Right atrium auricular region (tissue), 2 donors: ENCODE measurements at regions not wholly inside any gene's neighbourhood (a gene's known extent, or its start where the extent isn't known, plus 50 kb on each side); places are given as distances from the start of the nearest gene placed in this dataset.

Source experiments
- DNase-seq: peaks from one replicate; pipeline ENCODE4 v3.0.0-alpha.2; 2019; ENCODE audit warnings: low spot score
- H3K27ac ChIP-seq, 2 donors: fragments of 200-600 bp; sonication (generic); 1 replicate in 1 of 2; 2 replicates in 1 of 2; pipeline ENCODE4 v1.5.1; 2016 to 2019
- H3K27me3 ChIP-seq, 2 donors: fragments of 200-600 bp; sonication (generic); one replicate each; pipeline versions ENCODE4 v1.5.1 to v1.6.0; 2017 to 2019
- H3K36me3 ChIP-seq: fragments of 200-600 bp; sonication (generic); one replicate; pipeline ENCODE4 v1.5.1; 2016
- H3K4me1 ChIP-seq, 2 donors: fragments of 200-600 bp; sonication (generic); one replicate each; pipeline versions ENCODE4 v1.5.1 to v1.6.0; 2017 to 2019
- H3K4me3 ChIP-seq, 2 donors: fragments of 200-600 bp; sonication (generic); 1 replicate in 1 of 2; 2 replicates in 1 of 2; pipeline ENCODE4 v1.5.1; 2017 to 2019; ENCODE audit warnings: mild to moderate bottlenecking in 1 of 2, moderate library complexity in 1 of 2
- H3K9me3 ChIP-seq, 2 donors: fragments of 200-600 bp; sonication (generic); one replicate each; pipeline ENCODE4 v1.5.1; 2019
- CTCF ChIP-seq, 2 donors: fragments of 200-600 bp; sonication (generic); IDR thresholded peaks; one replicate each; pipeline ENCODE4 v1.5.1; 2019; ENCODE audit warnings: antibody characterized with exemption in 2 of 2

DNA sequence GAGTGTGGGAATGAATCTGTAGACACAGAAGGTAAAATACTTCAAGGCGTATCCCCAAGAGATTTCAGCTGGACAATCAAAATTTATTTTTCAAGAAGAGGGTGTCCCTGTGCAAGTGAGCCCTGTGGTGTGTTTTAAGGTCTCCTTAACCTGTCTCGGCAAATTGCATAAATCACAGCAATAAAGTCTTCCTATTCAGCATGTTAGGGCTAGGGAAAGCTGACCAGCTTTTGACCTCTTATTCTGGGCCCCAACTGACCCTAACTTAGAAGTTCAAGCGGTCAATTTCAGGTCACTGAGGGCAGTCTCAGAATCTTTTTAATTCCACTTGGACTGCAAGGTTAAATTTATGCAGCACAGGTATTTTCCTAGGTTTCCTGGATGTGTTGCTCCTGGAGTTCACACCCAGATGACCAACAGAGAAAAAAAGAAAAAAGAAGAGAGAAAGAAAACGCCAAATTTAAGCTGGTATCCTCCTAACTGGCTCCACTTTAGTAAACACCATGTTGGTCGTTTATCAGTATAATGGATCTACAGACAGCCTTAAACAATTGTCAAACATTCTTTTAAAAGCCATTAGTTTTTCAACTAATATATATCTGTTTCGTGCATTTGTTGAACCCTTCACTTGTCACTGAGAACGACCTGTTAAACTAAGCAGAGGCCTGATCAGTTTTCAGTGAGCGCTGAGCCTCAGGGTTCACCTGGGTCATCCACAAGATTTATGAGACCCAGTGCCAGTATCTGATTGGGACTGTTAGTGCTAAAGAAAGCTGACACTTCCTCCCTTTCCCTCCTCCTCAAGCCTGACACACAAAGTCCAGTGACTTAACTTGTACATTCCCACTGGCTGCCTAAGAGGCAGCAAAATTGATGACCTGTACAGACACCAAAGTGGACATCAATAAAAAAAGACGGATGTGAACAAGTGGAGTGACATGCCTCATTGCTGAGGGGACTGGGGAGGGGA is 546.1 kb downstream of the NR2F1-AS1 start:
- H3K4me3 ChIP-seq = no peak overlapping the region
- no peaks in the 10 kb centered on the region for H3K36me3 ChIP-seq
- no peaks in the 10 kb centered on the region for H3K9me3 ChIP-seq
- H3K27me3 ChIP-seq = no peaks in the 10 kb centered on the region
- TF ChIP-seq CTCF (IDR thresholded peaks at IDR 0.05) = no peak
- DNase-seq = no peak
- H3K27ac ChIP-seq = no peak overlapping the region
- no peaks in the 10 kb centered on the region for H3K4me1 ChIP-seq

GRCh38 chr5:93022796-93023447 is 558.1 kb downstream of the NR2F1-AS1 start:
- Histone ChIP-seq H3K36me3 (no peaks in the 10 kb centered on the region), H3K9me3 (no peaks in the 10 kb centered on the region), H3K27ac (no peak overlapping the region), H3K27me3 (no peaks in the 10 kb centered on the region), H3K4me1 (no peaks in the 10 kb centered on the region), H3K4me3 (no peak overlapping the region)
- no peak for DNase-seq
- TF ChIP-seq CTCF (IDR thresholded peaks at IDR 0.05) = no peak

GRCh38 chr5:93022211-93022610 is 558.8 kb downstream of the NR2F1-AS1 start:
- no peaks in the 10 kb centered on the region for H3K4me1 ChIP-seq
- no peak for TF ChIP-seq CTCF (IDR thresholded peaks at IDR 0.05)
- H3K27ac ChIP-seq = no peak overlapping the region
- H3K27me3 ChIP-seq = no peaks in the 10 kb centered on the region
- no peak overlapping the region for H3K4me3 ChIP-seq
- DNase-seq = no peak
- H3K9me3 ChIP-seq = no peaks in the 10 kb centered on the region
- no peaks in the 10 kb centered on the region for H3K36me3 ChIP-seq

DNA sequence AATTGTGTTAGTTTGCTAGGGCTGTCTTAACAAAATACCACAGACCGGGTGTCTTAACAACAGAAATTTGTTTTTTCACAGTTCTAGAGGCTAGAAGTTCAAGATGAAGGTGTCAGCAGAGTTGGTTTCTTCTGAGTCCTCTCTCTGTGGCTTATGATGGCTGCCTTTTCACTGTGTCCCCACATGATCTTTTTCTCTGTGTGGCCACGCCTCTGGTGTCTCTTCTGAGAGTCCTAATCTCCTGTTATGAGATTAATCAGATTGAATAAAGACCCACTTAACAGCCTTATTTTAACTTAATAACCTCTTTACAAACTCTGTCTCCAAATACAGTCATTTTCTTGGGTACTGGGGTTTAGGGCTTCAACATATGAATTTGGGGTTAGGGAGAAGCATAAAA is 561.1 kb downstream of the NR2F1-AS1 start:
- TF ChIP-seq CTCF (IDR thresholded peaks at IDR 0.05) = no peak
- no peaks in the 10 kb centered on the region for H3K36me3 ChIP-seq
- DNase-seq = no peak
- H3K27ac ChIP-seq = no peak overlapping the region
- H3K27me3 ChIP-seq = no peaks in the 10 kb centered on the region
- H3K9me3 ChIP-seq = no peaks in the 10 kb centered on the region
- no peaks in the 10 kb centered on the region for H3K4me1 ChIP-seq
- H3K4me3 ChIP-seq = no peak overlapping the region

DNA sequence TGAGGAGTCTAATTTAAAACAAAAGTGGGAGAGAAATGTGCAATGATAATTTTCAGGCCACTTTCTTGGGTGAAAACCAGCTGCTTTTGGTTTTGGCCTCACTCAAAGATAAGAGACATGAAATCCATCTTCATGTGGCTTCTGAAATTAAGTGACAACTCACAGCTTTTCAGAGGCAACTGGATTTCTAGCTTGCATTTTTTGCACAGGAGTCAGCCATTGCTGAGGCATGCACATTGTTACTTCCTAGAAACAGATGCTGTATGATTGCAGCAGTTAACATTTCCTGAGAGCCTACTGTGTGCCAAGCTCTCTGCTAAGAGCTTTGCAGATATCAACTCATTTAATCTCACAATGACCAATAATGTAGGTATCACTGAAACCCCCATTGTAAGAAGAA is 562.6 kb downstream of the NR2F1-AS1 start:
- DNase-seq = no peak
- no peak overlapping the region for H3K27ac ChIP-seq
- H3K4me3 ChIP-seq = no peak overlapping the region
- no peaks in the 10 kb centered on the region for H3K9me3 ChIP-seq
- H3K4me1 ChIP-seq = no peaks in the 10 kb centered on the region
- TF ChIP-seq CTCF (IDR thresholded peaks at IDR 0.05) = no peak
- no peaks in the 10 kb centered on the region for H3K27me3 ChIP-seq
- H3K36me3 ChIP-seq = no peaks in the 10 kb centered on the region
